AG04450 (cell line): ENCODE measurements at regions not wholly inside any gene's neighbourhood (a gene's known extent, or its start where the extent isn't known, plus 50 kb on each side); places are given as distances from the start of the nearest gene placed in this dataset.

Experiments
- CTCF ChIA-PET: fragments of 300-600, 350-600 bp; formaldehyde crosslinking; extraction: SDS; loops from one replicate; lab custom pipeline; 2022; ENCODE audit warnings: antibody characterized with exemption, inconsistent platforms; lab: Charles Lee
- POLR2A ChIA-PET: fragments of 350-600 bp; formaldehyde crosslinking; extraction: SDS; loops from one replicate; lab custom pipeline; 2021; ENCODE audit warnings: antibody characterized with exemption, inconsistent platforms; lab: Yijun Ruan, JAX
- DNase-seq: peaks from one replicate; pipeline ENCODE4 v3.0.0-alpha.2; 2011; ENCODE audit warnings: low read depth, low spot score
- H3K27ac ChIP-seq: one replicate; pipeline ENCODE4 v1.5.1; 2012; ENCODE audit warnings: low read depth, low read length, control low read depth
- H3K27me3 ChIP-seq: one replicate; pipeline ENCODE4 v1.6.0; 2012; ENCODE audit warnings: low read length; ENCODE audit not compliant: control insufficient read depth, insufficient read depth
- H3K4me3 ChIP-seq: 2 replicates; pipeline ENCODE4 v1.5.1; 2011; ENCODE audit warnings: mild to moderate bottlenecking, low read depth, low read length, control low read depth
- H3K9me3 ChIP-seq: 2 replicates; pipeline ENCODE4 v1.5.1; 2012; ENCODE audit warnings: low read length; ENCODE audit not compliant: control insufficient read depth, insufficient read depth
- CTCF ChIP-seq: IDR thresholded peaks from 2 replicates; pipeline ENCODE4 v1.5.1; 2011; ENCODE audit warnings: low read depth, low read length, control low read depth, inconsistent platforms

GRCh38 chr7:94095316-94096009 is 91.3 kb upstream of the BET1 start:
- Histone ChIP-seq H3K4me3 (no peak overlapping the region), H3K27me3 (no peaks in the 10 kb centered on the region), H3K9me3 (peaks cover under 1% of the 10 kb centered on the region; the same call in 1 of the 2 replicates), H3K27ac (no peak overlapping the region)
- DNase-seq = no peak
- no peak for TF ChIP-seq CTCF
- CTCF ChIA-PET = interaction anchor here (0.6 to 1.2 kb wide), 5 partner anchors 8 to 306 kb away, joined by 3 to 6 read pairs (median 3); no protein-coding TSS in a partner anchor
- POLR2A ChIA-PET = no interaction called here

DNA sequence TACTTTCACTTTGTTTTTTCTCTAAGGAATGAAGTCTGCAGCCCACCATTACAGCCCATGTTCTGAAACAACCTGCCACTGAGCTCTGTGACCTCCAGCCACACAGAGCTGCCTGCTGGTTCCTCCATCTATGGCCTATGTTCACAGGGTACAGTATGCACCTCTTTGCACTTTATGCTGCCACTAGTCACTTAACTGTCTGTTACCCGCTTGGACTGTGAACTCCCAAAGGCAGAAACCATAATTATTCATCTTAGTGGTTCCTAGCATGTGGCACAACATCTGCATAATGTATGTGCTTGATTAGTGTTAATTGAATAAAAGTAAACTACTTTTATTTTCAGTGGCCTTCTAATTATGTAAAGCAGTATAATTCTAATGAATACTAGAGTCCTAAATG is 95.5 kb upstream of the BET1 start:
- no peak overlapping the region for H3K4me3 ChIP-seq
- H3K27ac ChIP-seq = no peak overlapping the region
- no peak for DNase-seq
- TF ChIP-seq CTCF = no peak
- CTCF ChIA-PET = interaction anchor here (0.6 to 1.0 kb wide), 2 partner anchors 12 kb away, joined by 3 read pairs; no protein-coding TSS in a partner anchor
- no peaks in the 10 kb centered on the region for H3K27me3 ChIP-seq
- peaks cover 11% of the 10 kb centered on the region for H3K9me3 ChIP-seq
- POLR2A ChIA-PET = no interaction called here

DNA sequence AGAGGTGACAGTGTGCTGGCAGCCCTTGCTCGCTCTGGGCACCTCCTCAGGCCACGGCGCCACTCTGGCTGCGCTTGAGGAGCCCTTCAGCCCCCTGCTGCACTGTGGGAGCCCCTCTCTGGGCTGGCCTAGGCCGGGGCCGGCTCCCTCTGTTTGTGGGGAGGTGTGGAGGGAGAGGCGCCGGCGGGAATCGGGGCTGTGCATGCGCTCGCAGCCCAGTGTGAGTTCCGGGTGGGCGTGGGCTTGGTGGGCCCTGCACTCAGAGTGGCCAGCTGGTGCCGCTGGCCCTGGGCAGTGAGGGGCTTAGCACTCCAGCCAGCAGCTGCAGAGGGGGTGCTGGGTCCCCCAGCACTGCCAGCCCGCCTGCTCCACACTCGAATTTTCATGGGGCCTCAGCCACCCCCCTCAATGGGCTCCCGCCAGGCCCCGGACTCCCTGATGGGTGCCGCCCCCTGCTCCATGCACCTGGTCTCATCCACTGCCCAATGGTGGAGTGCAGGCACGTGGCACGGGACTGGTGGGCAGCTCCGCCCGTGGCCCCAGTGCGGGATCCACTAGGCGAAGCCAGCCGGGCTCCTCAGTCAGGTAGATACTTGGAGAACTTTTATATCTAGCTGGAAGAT is 96.7 kb upstream of the BET1 start:
- H3K4me3 ChIP-seq = no peak overlapping the region
- CTCF ChIA-PET = interaction anchor here (1.0 kb wide), 1 partner anchor 13 kb away, joined by 3 read pairs; no protein-coding TSS in a partner anchor
- no peak for DNase-seq
- H3K9me3 ChIP-seq = peaks cover 11% of the 10 kb centered on the region
- POLR2A ChIA-PET = no interaction called here
- no peak overlapping the region for H3K27ac ChIP-seq
- no peak for TF ChIP-seq CTCF
- no peaks in the 10 kb centered on the region for H3K27me3 ChIP-seq

DNA sequence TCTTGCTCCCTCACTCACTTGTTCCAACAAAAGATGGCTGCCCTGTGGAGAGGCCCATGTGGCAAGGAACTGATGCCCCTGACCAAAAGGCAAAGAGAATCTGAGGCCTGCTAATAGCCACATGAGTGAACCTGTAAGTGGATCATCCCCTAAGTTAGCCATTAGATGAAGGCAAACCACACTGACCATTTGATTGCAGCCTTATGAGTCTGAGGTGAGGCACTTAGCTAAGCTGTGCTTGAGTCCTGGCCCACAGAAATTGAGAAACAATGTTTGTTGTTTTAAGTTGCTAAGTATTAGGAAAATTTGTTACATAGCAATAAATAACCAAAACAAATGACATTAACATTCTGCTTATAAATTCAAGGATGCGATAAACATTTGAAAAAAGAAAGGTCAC is 100.1 kb upstream of the BET1 start:
- H3K27me3 ChIP-seq = no peaks in the 10 kb centered on the region
- DNase-seq = no peak
- no peak for TF ChIP-seq CTCF
- POLR2A ChIA-PET = no interaction called here
- CTCF ChIA-PET = no interaction called here
- H3K27ac ChIP-seq = no peak overlapping the region
- H3K9me3 ChIP-seq = peaks cover 11% of the 10 kb centered on the region
- no peak overlapping the region for H3K4me3 ChIP-seq

- CTCF ChIA-PET = interaction anchor here (0.5 to 1.6 kb wide), 2 partner anchors 21 to 22 kb away, joined by 8 to 10 read pairs; no protein-coding TSS in a partner anchor
- POLR2A ChIA-PET = no interaction called here
Measured at GRCh38 chr7:94109556-94109955, 105.4 kb upstream of the BET1 start.

More at GRCh38 chr7:94109556-94109955, 105.4 kb upstream of the BET1 start:
- no peak for DNase-seq
- Histone ChIP-seq H3K27me3 (no peaks in the 10 kb centered on the region), H3K27ac (no peak overlapping the region), H3K4me3 (no peak overlapping the region), H3K9me3 (no peaks in the 10 kb centered on the region)
- no peak for TF ChIP-seq CTCF
